IgD-negative memory B cell (primary cell): ENCODE measurements at regions not wholly inside any gene's neighbourhood (a gene's known extent, or its start where the extent isn't known, plus 50 kb on each side); places are given as distances from the start of the nearest gene placed in this dataset.

ENCODE experiments used
- H3K27ac Mint-ChIP-seq, 3 donors: one replicate each; pipeline ENCODE4 v1.8.0; 2020 to 2022; ENCODE audit warnings: mild to moderate bottlenecking in 3 of 3, mixed read lengths in 3 of 3, moderate library complexity in 1 of 3
- H3K27me3 Mint-ChIP-seq: one replicate; pipeline ENCODE4 v1.8.0; 2021; ENCODE audit warnings: mixed read lengths
- H3K36me3 Mint-ChIP-seq: one replicate; pipeline ENCODE4 v1.8.0; 2020; ENCODE audit warnings: mild to moderate bottlenecking, mixed read lengths
- H3K4me1 Mint-ChIP-seq, 3 donors: one replicate each; pipeline ENCODE4 v1.8.0; 2020 to 2022; ENCODE audit warnings: mixed read lengths in 3 of 3, mild to moderate bottlenecking in 1 of 3
- H3K4me3 Mint-ChIP-seq, 4 donors: one replicate each; pipeline ENCODE4 v1.8.0; 2020 to 2022; ENCODE audit warnings: mild to moderate bottlenecking in 4 of 4, mixed read lengths in 4 of 4, moderate library complexity in 3 of 4
- H3K9me3 Mint-ChIP-seq, 3 donors: one replicate each; pipeline ENCODE4 v1.8.0; 2020 to 2021; ENCODE audit warnings: mixed read lengths in 3 of 3, mild to moderate bottlenecking in 1 of 3

GRCh38 chr14:101039031-101039754, 135.7 kb upstream of the RTL1 start:
- peaks cover 0 to 1% (median 0%) of the 10 kb centered on the region in 3 donors for H3K4me1 Mint-ChIP-seq
- H3K27ac Mint-ChIP-seq = no peak overlapping the region
- H3K9me3 Mint-ChIP-seq = peaks cover 0 to 13% (median 2%) of the 10 kb centered on the region in 3 donors
- H3K36me3 Mint-ChIP-seq = no peaks in the 10 kb centered on the region
- H3K4me3 Mint-ChIP-seq = no peak overlapping the region
- no peaks in the 10 kb centered on the region for H3K27me3 Mint-ChIP-seq

GRCh38 chr14:101039755-101040138, 136.2 kb upstream of the RTL1 start:
- Mint-ChIP-seq H3K36me3 (no peaks in the 10 kb centered on the region), H3K27ac (no peak overlapping the region), H3K4me1 (peaks cover 0 to 1% (median 0%) of the 10 kb centered on the region in 3 donors), H3K4me3 (no peak overlapping the region), H3K9me3 (peaks cover 0 to 13% (median 2%) of the 10 kb centered on the region in 3 donors), H3K27me3 (no peaks in the 10 kb centered on the region)

- Mint-ChIP-seq H3K27me3 (no peaks in the 10 kb centered on the region), H3K36me3 (no peaks in the 10 kb centered on the region), H3K4me1 (peaks cover 0 to 1% (median 0%) of the 10 kb centered on the region in 3 donors), H3K27ac (no peak overlapping the region), H3K4me3 (no peak overlapping the region), H3K9me3 (peaks cover 0 to 13% (median 2%) of the 10 kb centered on the region in 3 donors)
These were observed 137.3 kb upstream of the RTL1 start for GRCh38 chr14:101040538-101041442.

GRCh38 chr14:101043891-101044290, 140.4 kb upstream of the RTL1 start:
- Mint-ChIP-seq H3K27ac (no peak overlapping the region), H3K27me3 (peaks cover under 1% of the 10 kb centered on the region), H3K4me1 (peaks cover 0 to 1% (median 0%) of the 10 kb centered on the region in 3 donors), H3K4me3 (no peak overlapping the region), H3K9me3 (peaks cover 1 to 13% (median 5%) of the 10 kb centered on the region in 3 donors), H3K36me3 (no peaks in the 10 kb centered on the region)

- H3K4me3 Mint-ChIP-seq = no peak overlapping the region
- H3K36me3 Mint-ChIP-seq = no peaks in the 10 kb centered on the region
- peaks cover 1 to 12% (median 5%) of the 10 kb centered on the region in 3 donors for H3K9me3 Mint-ChIP-seq
- no peak overlapping the region for H3K27ac Mint-ChIP-seq
- H3K27me3 Mint-ChIP-seq = peaks cover 1% of the 10 kb centered on the region
- peaks cover 0 to 1% (median 0%) of the 10 kb centered on the region in 3 donors for H3K4me1 Mint-ChIP-seq
These were observed 141.2 kb upstream of the RTL1 start for GRCh38 chr14:101044741-101045140.

GRCh38 chr14:101045511-101045910, 142.0 kb upstream of the RTL1 start:
- Mint-ChIP-seq H3K9me3 (peaks cover 1 to 6% (median 4%) of the 10 kb centered on the region in 3 donors), H3K27ac (no peak overlapping the region), H3K4me3 (no peak overlapping the region), H3K36me3 (no peaks in the 10 kb centered on the region), H3K4me1 (peaks cover 0 to 1% (median 0%) of the 10 kb centered on the region in 3 donors), H3K27me3 (peaks cover 1% of the 10 kb centered on the region)

- Mint-ChIP-seq H3K36me3 (no peaks in the 10 kb centered on the region), H3K4me3 (no peak overlapping the region), H3K27ac (no peak overlapping the region), H3K9me3 (peaks cover under 1 to 4% (median 1%) of the 10 kb centered on the region in 3 donors), H3K27me3 (peaks cover 1% of the 10 kb centered on the region), H3K4me1 (no peaks in the 10 kb centered on the region)
These were observed 142.5 kb upstream of the RTL1 start for GRCh38 chr14:101046071-101046470.

- Mint-ChIP-seq H3K9me3 (peaks cover 0 to 4% (median 1%) of the 10 kb centered on the region in 3 donors), H3K27me3 (peaks cover 1% of the 10 kb centered on the region), H3K4me3 (no peak overlapping the region), H3K4me1 (no peaks in the 10 kb centered on the region), H3K27ac (no peak overlapping the region), H3K36me3 (no peaks in the 10 kb centered on the region)
These were observed 143.8 kb upstream of the RTL1 start for GRCh38 chr14:101047326-101047725.

- Mint-ChIP-seq H3K36me3 (peaks cover 3% of the 10 kb centered on the region), H3K9me3 (peaks cover 0 to 4% (median 1%) of the 10 kb centered on the region in 3 donors), H3K27ac (no peak overlapping the region), H3K27me3 (peaks cover 1% of the 10 kb centered on the region), H3K4me3 (no peak overlapping the region), H3K4me1 (no peaks in the 10 kb centered on the region)
These were observed 145.2 kb upstream of the RTL1 start for GRCh38 chr14:101048766-101049165.

GRCh38 chr14:101049511-101049910, 146.0 kb upstream of the RTL1 start:
- H3K4me3 Mint-ChIP-seq = no peak overlapping the region
- H3K27me3 Mint-ChIP-seq = peaks cover 1% of the 10 kb centered on the region
- no peaks in the 10 kb centered on the region for H3K4me1 Mint-ChIP-seq
- H3K36me3 Mint-ChIP-seq = peaks cover 3% of the 10 kb centered on the region
- H3K9me3 Mint-ChIP-seq = peaks cover 0 to 4% (median 1%) of the 10 kb centered on the region in 3 donors
- H3K27ac Mint-ChIP-seq = no peak overlapping the region

- H3K36me3 Mint-ChIP-seq = peaks cover 3% of the 10 kb centered on the region
- H3K9me3 Mint-ChIP-seq = peaks cover 0 to 4% (median 1%) of the 10 kb centered on the region in 3 donors
These were observed 146.4 kb upstream of the RTL1 start for GRCh38 chr14:101049942-101050341.

GRCh38 chr14:101050901-101051490, 147.5 kb upstream of the RTL1 start:
- H3K4me1 Mint-ChIP-seq = no peaks in the 10 kb centered on the region
- H3K9me3 Mint-ChIP-seq = peaks cover 0 to 4% (median 1%) of the 10 kb centered on the region in 3 donors

More at GRCh38 chr14:101049942-101050341, 146.4 kb upstream of the RTL1 start:
- H3K4me3 Mint-ChIP-seq = no peak overlapping the region
- no peaks in the 10 kb centered on the region for H3K4me1 Mint-ChIP-seq
- no peak overlapping the region for H3K27ac Mint-ChIP-seq
- H3K27me3 Mint-ChIP-seq = peaks cover 1% of the 10 kb centered on the region

GRCh38 chr14:101054671-101055070, 151.1 kb upstream of the RTL1 start:
- Mint-ChIP-seq H3K27me3 (no peaks in the 10 kb centered on the region), H3K27ac (no peak overlapping the region), H3K4me3 (no peak overlapping the region), H3K36me3 (peaks cover 3% of the 10 kb centered on the region), H3K4me1 (no peaks in the 10 kb centered on the region), H3K9me3 (peaks cover 4 to 21% (median 8%) of the 10 kb centered on the region in 3 donors)

More at GRCh38 chr14:101050901-101051490, 147.5 kb upstream of the RTL1 start:
- H3K27ac Mint-ChIP-seq = no peak overlapping the region
- peaks cover 3% of the 10 kb centered on the region for H3K36me3 Mint-ChIP-seq
- H3K27me3 Mint-ChIP-seq = peaks cover 1% of the 10 kb centered on the region
- H3K4me3 Mint-ChIP-seq = no peak overlapping the region

GRCh38 chr14:101055106-101055662, 151.7 kb upstream of the RTL1 start:
- Mint-ChIP-seq H3K36me3 (peaks cover 3% of the 10 kb centered on the region), H3K27ac (no peak overlapping the region), H3K9me3 (peaks cover 4 to 21% (median 8%) of the 10 kb centered on the region in 3 donors), H3K27me3 (no peaks in the 10 kb centered on the region), H3K4me3 (no peak overlapping the region), H3K4me1 (no peaks in the 10 kb centered on the region)
